ENCODE measurements at regions not wholly inside any gene's neighbourhood (a gene's known extent, or its start where the extent isn't known, plus 50 kb on each side); places are given as distances from the start of the nearest gene placed in this dataset.

DNA sequence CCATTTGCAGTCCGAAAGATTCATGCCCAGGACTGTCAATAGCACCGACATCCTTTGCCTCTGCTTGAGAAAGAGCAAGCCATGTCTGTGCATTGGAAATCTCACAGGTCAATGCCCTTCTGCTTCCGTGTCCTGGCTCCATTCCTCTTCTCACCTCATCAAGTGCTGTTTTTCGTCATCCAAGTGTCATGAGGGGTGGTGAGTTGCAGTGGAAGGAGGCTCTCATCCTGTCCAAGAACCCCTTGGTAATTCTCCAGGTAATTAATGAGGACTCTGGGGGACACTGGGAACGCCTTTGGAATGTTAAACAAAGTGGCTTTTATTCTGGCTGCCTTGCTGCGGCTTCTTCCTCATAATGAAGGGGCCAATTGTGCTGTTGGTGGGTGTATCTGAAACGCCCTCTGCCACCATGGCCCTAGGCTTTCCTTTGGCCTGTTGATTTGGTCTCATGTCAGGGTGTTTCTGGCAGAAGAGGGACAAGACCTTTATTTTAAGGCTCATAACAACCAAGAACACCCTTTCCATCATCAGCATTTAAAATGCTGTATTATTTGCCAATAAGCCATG is 57.7 kb downstream of the PPP1R3C start:
- H3K9me3 ChIP-seq (ENCODE audit: low read length): no peaks in the 10 kb centered on the region
- ChIA-PET POLR2A (no interaction called here), CTCF (ENCODE audit: low intra/inter-chr PET ratio, low total read pairs) (no interaction called here)
- intact Hi-C loops (cut with micrococcal nuclease; ENCODE audit: unreplicated experiment) (no loop called here), in situ Hi-C loops (cut with HindIII; ENCODE audit: extremely low pct_ligation_motif_present, low pct_unique_long_range_greater_than_20kb) (no loop called here)
- ATAC-seq: no peak
- H4K20me1 ChIP-seq (ENCODE audit: insufficient read depth, low read length): no peaks in the 10 kb centered on the region
- 19% methylated on average over 7 of the region's 7 CpGs for WGBS (ENCODE audit: low lambda C conversion rate)
- no peaks in the 10 kb centered on the region for H3K36me3 ChIP-seq (replicated peaks in 1 of 2; ENCODE audit: control insufficient read depth in 1 of 2, insufficient read depth in 2 of 2, low read length in 2 of 2)
- H3K4me1 ChIP-seq (ENCODE audit: insufficient read depth, low read length): no peaks in the 10 kb centered on the region
- no peak for DNase-seq (ENCODE audit: low spot score)
- H3K27ac ChIP-seq (ENCODE audit: extremely low read length, insufficient read depth, low read length): no peak overlapping the region
- H3K9ac ChIP-seq (ENCODE audit: insufficient read depth, low read depth, low read length): no peak overlapping the region
- no peak overlapping the region for H3K4me2 ChIP-seq (ENCODE audit: low read depth, low read length)
- no peak overlapping the region for H3K4me3 ChIP-seq (replicated peaks in 1 of 3; ENCODE audit: insufficient read depth in 1 of 3, low read depth in 2 of 3, low read length in 3 of 3)
- H3K27me3 ChIP-seq (ENCODE audit: control insufficient read depth in 1 of 2, insufficient read depth in 2 of 2, low read length in 2 of 2): no peaks in the 10 kb centered on the region
- no peak overlapping the region for H2AFZ ChIP-seq (ENCODE audit: low read length)
- FAIRE-seq: no peak
- no peaks in the 10 kb centered on the region for H3K79me2 ChIP-seq (ENCODE audit: insufficient read depth, low read length)
- no TSS peak for BruUV-seq (replicated peaks)
- TF ChIP-seq, protein P1, sequence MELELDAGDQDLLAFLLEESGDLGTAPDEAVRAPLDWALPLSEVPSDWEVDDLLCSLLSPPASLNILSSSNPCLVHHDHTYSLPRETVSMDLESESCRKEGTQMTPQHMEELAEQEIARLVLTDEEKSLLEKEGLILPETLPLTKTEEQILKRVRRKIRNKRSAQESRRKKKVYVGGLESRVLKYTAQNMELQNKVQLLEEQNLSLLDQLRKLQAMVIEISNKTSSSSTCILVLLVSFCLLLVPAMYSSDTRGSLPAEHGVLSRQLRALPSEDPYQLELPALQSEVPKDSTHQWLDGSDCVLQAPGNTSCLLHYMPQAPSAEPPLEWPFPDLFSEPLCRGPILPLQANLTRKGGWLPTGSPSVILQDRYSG (CRISPR knock-in tag; IDR thresholded peaks at IDR 0.05): no peak
- TF ChIP-seq, protein P2, sequence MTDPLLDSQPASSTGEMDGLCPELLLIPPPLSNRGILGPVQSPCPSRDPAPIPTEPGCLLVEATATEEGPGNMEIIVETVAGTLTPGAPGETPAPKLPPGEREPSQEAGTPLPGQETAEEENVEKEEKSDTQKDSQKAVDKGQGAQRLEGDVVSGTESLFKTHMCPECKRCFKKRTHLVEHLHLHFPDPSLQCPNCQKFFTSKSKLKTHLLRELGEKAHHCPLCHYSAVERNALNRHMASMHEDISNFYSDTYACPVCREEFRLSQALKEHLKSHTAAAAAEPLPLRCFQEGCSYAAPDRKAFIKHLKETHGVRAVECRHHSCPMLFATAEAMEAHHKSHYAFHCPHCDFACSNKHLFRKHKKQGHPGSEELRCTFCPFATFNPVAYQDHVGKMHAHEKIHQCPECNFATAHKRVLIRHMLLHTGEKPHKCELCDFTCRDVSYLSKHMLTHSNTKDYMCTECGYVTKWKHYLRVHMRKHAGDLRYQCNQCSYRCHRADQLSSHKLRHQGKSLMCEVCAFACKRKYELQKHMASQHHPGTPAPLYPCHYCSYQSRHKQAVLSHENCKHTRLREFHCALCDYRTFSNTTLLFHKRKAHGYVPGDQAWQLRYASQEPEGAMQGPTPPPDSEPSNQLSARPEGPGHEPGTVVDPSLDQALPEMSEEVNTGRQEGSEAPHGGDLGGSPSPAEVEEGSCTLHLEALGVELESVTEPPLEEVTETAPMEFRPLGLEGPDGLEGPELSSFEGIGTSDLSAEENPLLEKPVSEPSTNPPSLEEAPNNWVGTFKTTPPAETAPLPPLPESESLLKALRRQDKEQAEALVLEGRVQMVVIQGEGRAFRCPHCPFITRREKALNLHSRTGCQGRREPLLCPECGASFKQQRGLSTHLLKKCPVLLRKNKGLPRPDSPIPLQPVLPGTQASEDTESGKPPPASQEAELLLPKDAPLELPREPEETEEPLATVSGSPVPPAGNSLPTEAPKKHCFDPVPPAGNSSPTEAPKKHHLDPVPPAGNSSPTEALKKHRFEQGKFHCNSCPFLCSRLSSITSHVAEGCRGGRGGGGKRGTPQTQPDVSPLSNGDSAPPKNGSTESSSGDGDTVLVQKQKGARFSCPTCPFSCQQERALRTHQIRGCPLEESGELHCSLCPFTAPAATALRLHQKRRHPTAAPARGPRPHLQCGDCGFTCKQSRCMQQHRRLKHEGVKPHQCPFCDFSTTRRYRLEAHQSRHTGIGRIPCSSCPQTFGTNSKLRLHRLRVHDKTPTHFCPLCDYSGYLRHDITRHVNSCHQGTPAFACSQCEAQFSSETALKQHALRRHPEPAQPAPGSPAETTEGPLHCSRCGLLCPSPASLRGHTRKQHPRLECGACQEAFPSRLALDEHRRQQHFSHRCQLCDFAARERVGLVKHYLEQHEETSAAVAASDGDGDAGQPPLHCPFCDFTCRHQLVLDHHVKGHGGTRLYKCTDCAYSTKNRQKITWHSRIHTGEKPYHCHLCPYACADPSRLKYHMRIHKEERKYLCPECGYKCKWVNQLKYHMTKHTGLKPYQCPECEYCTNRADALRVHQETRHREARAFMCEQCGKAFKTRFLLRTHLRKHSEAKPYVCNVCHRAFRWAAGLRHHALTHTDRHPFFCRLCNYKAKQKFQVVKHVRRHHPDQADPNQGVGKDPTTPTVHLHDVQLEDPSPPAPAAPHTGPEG (CRISPR knock-in tag; IDR thresholded peaks at IDR 0.05): no peak
- TF ChIP-seq, protein P3, sequence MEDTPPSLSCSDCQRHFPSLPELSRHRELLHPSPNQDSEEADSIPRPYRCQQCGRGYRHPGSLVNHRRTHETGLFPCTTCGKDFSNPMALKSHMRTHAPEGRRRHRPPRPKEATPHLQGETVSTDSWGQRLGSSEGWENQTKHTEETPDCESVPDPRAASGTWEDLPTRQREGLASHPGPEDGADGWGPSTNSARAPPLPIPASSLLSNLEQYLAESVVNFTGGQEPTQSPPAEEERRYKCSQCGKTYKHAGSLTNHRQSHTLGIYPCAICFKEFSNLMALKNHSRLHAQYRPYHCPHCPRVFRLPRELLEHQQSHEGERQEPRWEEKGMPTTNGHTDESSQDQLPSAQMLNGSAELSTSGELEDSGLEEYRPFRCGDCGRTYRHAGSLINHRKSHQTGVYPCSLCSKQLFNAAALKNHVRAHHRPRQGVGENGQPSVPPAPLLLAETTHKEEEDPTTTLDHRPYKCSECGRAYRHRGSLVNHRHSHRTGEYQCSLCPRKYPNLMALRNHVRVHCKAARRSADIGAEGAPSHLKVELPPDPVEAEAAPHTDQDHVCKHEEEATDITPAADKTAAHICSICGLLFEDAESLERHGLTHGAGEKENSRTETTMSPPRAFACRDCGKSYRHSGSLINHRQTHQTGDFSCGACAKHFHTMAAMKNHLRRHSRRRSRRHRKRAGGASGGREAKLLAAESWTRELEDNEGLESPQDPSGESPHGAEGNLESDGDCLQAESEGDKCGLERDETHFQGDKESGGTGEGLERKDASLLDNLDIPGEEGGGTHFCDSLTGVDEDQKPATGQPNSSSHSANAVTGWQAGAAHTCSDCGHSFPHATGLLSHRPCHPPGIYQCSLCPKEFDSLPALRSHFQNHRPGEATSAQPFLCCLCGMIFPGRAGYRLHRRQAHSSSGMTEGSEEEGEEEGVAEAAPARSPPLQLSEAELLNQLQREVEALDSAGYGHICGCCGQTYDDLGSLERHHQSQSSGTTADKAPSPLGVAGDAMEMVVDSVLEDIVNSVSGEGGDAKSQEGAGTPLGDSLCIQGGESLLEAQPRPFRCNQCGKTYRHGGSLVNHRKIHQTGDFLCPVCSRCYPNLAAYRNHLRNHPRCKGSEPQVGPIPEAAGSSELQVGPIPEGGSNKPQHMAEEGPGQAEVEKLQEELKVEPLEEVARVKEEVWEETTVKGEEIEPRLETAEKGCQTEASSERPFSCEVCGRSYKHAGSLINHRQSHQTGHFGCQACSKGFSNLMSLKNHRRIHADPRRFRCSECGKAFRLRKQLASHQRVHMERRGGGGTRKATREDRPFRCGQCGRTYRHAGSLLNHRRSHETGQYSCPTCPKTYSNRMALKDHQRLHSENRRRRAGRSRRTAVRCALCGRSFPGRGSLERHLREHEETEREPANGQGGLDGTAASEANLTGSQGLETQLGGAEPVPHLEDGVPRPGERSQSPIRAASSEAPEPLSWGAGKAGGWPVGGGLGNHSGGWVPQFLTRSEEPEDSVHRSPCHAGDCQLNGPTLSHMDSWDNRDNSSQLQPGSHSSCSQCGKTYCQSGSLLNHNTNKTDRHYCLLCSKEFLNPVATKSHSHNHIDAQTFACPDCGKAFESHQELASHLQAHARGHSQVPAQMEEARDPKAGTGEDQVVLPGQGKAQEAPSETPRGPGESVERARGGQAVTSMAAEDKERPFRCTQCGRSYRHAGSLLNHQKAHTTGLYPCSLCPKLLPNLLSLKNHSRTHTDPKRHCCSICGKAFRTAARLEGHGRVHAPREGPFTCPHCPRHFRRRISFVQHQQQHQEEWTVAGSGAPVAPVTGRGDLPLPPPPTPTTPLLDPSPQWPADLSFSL (CRISPR knock-in tag; IDR thresholded peaks at IDR 0.05): no peak
- TF ChIP-seq MBD4 (IDR thresholded peaks at IDR 0.05; ENCODE audit: borderline replicate concordance, low read length) (no peak), ZNF331 (CRISPR knock-in tag; IDR thresholded peaks at IDR 0.05) (no peak), TEAD3 (CRISPR knock-in tag; optimal IDR thresholded peaks at IDR 0.05; ENCODE audit: borderline replicate concordance) (no peak), TSC22D2 (CRISPR knock-in tag; IDR thresholded peaks at IDR 0.05; ENCODE audit: borderline replicate concordance) (no peak)
- TF ChIP-seq, protein P4, sequence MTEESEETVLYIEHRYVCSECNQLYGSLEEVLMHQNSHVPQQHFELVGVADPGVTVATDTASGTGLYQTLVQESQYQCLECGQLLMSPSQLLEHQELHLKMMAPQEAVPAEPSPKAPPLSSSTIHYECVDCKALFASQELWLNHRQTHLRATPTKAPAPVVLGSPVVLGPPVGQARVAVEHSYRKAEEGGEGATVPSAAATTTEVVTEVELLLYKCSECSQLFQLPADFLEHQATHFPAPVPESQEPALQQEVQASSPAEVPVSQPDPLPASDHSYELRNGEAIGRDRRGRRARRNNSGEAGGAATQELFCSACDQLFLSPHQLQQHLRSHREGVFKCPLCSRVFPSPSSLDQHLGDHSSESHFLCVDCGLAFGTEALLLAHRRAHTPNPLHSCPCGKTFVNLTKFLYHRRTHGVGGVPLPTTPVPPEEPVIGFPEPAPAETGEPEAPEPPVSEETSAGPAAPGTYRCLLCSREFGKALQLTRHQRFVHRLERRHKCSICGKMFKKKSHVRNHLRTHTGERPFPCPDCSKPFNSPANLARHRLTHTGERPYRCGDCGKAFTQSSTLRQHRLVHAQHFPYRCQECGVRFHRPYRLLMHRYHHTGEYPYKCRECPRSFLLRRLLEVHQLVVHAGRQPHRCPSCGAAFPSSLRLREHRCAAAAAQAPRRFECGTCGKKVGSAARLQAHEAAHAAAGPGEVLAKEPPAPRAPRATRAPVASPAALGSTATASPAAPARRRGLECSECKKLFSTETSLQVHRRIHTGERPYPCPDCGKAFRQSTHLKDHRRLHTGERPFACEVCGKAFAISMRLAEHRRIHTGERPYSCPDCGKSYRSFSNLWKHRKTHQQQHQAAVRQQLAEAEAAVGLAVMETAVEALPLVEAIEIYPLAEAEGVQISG (CRISPR knock-in tag; IDR thresholded peaks at IDR 0.05): no peak
